Transverse colon (tissue), 1 donor: ENCODE measurements at regions not wholly inside any gene's neighbourhood (a gene's known extent, or its start where the extent isn't known, plus 50 kb on each side); places are given as distances from the start of the nearest gene placed in this dataset.

Source experiments
- EP300 ChIP-seq: sonication (generic); formaldehyde crosslinking; IDR thresholded peaks from one replicate; pipeline ENCODE4 v1.6.1; 2017; ENCODE audit warnings: antibody characterized with exemption, low read depth
- POLR2A ChIP-seq: fragments of 450-650 bp; IDR thresholded peaks from one replicate; pipeline ENCODE4 v1.6.1; 2016; ENCODE audit warnings: antibody characterized with exemption, mild to moderate bottlenecking, moderate library complexity

DNA sequence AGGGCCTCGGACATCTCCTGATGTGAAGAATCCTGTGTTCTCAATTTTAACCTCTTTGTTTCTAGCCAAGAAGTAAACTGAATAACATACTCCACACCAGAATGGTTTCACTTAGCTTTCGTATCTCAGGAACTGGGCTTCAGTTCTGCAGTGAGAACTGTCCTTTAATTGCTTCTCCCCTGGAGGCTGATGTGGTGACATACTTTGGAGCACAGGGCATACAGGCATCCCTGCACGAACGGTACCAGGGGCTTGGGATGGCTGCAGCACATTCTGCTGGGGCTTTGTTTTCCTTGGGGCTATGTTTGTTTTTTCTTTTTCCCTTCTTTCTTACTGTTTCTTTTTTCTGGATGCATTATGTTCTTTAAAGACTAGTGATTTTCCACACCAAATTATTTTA lies 230.5 kb downstream of the TM9SF2 start:
- TF ChIP-seq EP300, result no peak
- no peak for TF ChIP-seq POLR2A
